NCI-H1105 treated with DMSO at 0.1 percent for 48 hours (cell line): ENCODE measurements at regions not wholly inside any gene's neighbourhood (a gene's known extent, or its start where the extent isn't known, plus 50 kb on each side); places are given as distances from the start of the nearest gene placed in this dataset.

ENCODE experiments used
- DNase-seq: peaks from one replicate; lab custom pipeline; 2025; lab: John Stamatoyannopoulos, UW

DNA sequence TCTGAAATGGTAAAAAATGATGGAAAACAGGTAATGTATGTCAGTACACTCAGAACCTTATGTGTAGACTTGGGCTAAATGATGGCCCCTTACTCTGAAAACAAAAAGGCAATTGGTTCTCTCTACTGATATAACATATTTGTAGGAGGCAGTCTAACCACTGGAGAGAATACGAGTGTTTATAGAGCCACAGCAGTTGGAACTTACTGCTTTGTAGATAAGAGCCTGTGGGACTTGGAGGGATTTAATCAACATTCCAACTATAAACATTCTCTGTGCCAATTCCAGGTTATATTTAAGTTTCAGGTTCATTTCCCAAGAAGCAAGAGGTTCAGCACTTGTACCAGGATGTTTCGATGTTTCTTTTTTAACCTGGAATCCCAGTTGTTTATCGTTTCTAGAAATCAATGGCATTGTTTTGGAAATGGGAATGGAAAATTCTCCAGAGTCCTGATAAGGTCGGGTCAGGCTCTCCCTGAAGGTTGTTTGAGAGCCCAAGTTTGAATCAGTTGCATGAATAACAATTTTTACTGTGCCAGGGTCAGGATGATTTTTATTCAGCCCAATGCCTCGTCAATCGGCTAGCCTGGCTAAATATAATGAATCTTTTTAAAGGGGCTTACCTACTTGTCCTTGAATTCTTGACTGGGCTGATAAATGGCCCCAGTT is 278.4 kb upstream of the FAM98A start:
- DNase-seq = no peak

- no peak for DNase-seq
Measured at GRCh38 chr2:33873076-33873605, 274.0 kb upstream of the FAM98A start.

DNA sequence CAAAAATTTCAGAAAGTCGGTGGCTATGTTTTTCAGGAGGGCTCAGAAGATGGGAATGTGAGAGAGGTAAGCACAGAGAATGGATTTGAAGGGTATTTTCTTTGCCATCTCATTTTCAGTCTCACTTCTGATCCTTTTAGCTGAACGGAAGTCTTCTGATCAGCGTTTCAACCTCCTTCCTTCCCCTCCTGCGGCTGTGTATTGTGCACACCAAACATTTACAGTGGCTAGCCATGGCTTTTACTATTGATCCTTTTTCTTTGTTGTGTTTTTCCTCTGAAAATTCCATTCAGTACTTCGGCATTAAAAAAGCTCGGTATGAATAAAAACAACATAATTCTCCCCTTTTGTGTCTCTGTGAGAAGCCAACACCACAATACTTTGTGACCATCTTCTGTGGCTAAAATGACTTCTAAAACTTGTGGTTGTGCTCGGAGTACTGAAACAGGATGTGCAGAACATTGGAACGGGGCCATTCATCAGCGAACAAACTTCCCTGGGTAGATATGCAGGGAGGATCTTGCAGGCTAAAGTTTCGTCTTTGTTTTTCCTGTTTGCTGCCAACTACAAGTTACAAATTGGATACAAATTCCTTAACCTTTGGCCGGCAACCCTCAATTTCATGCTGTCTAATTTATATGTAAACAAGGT is 260.8 kb upstream of the FAM98A start:
- no peak for DNase-seq

DNA sequence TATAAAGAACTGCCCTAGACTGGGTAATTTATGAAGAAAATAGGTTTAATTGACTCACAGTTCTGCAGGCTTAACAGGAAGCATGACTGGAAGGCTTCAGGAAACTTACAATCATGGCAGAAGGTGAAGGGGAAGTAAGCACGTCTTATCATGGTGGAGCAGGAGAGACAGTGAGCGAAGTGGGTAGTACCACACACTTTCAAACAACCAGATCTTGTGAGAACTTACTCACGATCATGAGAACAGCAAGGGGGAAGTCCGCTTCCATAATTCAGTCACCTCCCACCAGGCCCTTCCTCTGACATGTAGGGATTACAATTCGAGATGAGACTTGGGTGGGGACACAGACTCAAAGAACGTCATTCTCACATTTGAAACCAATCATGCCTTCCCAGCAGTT is 260.1 kb upstream of the FAM98A start:
- no peak for DNase-seq

DNA sequence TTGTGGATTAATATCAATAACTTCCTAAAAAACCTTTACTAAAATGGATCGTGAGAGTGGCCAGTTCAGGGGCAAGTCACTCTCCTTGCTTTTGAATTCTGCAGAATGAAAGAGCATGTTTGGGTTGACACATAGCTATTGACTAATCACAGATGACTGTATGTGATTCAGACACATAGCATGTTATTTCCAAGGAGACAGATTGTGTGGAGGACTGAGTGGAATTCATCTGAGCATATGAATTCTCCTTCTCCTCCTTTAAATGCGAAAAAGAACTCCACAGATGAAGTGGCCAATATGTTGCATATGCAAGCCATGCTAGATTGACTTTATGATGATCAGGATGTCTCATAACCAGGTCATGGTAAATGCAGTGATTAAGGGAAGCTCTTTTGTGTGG is 249.4 kb upstream of the FAM98A start:
- no peak for DNase-seq

- no peak for DNase-seq
Measured at GRCh38 chr2:33839791-33840190, 240.7 kb upstream of the FAM98A start.

- DNase-seq = no peak
Measured at GRCh38 chr2:33836628-33837027, 237.5 kb upstream of the FAM98A start.

- no peak for DNase-seq
Measured at GRCh38 chr2:33835911-33836310, 236.8 kb upstream of the FAM98A start.

DNA sequence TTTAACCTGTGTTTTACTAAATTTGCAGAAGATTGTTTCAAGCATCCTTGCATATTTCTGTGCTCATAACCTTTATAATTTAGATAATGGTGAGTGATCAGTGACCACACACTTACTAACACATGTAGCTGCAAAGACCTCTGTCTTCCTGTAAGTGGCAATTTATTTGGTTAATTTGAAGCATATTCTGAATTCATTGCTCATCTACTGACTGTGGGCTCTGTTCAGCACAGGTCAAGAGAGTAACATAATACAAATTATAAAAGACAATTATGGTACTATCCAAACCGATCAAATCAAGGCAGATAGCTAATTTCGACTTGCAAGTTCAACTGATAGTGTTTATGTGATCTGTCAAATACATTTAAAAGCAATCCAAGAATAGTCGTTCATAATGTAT is 223.9 kb upstream of the FAM98A start:
- DNase-seq = no peak

GRCh38 chr2:33812707-33813106 is 213.6 kb upstream of the FAM98A start:
- DNase-seq = no peak

DNA sequence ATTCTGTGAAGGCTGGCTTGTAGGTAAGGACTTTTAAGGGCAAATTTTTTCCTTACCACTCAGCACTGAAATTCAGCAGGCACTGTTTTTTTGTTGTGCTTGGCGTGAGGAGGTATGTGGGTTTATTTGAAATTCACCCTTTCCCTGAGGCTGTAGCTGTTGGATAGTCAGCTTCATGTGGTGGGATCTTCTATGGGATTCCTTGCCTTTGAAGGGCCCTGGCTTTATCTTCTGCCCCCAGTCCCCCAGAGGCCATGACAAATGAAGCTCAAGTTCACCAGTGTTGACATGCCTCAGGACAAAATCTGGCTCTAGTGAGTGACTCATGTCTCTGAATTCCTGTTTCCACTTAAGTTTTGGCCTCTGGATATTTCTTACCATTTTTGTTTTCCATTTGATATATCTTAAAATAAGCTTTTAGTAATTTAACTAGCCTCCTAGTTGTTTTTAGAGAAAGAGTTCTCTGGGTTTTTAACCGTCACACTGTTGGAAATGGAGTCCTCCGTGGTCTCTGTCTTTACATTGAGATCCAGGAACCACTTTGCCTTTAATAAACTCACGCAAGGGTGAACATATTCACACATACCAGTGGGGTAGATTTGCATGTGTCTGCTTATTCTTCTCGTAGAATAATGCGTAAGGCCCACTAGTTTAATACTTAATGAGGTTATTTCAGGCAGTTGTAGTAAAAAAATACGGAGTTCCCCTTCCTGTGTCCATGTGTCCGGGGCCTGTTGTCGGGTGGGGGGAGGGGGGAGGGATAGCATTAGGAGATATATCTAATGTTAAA is 211.1 kb upstream of the FAM98A start:
- no peak for DNase-seq

DNA sequence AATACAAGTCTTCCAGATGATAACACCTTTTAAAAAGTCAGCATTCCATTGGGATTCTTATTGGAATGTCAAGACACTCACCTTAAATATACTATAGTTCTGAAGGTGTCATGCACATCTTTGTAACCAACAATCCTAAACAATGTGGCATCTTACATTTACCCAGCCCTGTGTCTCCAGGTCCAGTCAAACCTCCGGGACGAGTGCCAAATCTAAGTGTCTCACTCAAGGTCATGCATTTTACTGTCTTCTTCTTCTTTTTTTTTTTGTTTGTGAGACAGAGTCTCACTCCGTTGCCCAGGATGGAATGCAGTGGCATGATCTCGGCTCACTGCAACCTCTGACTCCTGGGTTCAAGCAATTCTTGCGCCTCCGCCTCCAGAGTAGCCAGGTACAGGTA is 206.9 kb upstream of the FAM98A start:
- DNase-seq = no peak

GRCh38 chr2:33804155-33804554 is 205.1 kb upstream of the FAM98A start:
- no peak for DNase-seq

DNA sequence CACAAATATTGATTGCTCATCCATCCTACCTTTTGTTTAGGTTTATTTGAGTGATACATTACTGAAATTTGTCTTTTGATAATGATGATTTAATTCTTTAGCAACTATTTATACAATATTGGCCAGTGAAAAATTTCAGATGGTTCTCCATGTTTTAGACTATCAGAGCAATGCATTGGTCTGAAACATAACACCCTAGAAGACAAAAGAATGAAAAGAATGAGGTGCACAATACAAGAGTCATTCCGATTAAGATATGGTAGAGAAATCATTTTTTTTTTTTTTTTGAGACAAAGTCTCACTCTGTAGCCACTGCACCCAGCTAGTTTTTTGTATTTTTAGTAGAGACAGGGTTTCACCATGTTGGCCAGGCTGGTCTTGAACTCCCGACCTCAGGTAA is 197.4 kb upstream of the FAM98A start:
- no peak for DNase-seq

DNA sequence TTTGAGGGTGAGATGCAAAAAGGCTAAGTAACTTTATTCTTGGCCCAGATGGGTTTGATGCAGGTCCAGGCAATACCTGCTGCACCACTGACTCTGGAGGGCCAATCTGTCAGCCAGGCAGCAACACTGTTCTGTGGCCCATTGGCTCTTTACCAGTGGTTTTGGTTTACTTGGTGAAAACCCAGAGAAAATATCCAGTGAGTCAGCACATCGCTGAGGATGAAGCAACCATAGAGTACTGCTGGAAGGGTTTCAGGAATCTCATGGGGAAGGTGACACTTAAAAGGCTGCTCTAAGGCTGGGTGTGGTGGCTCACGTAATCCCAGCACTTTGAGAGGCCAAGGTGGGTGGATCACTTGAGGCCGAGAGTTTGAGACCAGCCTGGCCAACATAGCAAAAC is 192.5 kb upstream of the FAM98A start:
- DNase-seq = no peak

- no peak for DNase-seq
Measured at GRCh38 chr2:33788044-33788443, 188.9 kb upstream of the FAM98A start.

DNA sequence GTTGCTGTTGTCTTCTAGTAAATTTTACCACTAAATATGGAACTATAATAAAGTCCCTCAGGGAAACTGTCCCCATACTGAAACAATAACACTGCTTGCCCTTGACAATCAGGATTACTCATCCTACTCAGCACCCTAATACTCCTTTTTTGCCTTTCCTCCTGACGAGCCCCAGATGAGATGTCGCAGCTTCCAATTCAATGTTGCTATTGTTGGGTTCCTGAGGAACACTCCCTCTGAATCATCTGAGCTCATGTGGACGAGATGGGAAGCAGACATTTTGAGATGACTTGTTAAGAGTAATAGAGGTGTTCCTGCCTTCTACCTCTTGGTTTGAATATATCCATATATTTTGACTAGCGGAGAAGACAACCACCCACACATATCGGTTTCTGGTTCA is 187.8 kb upstream of the FAM98A start:
- no peak for DNase-seq

- no peak for DNase-seq
Measured at GRCh38 chr2:33785201-33786106, 186.4 kb upstream of the FAM98A start.

GRCh38 chr2:33784488-33784887 is 185.4 kb upstream of the FAM98A start:
- DNase-seq = no peak

DNA sequence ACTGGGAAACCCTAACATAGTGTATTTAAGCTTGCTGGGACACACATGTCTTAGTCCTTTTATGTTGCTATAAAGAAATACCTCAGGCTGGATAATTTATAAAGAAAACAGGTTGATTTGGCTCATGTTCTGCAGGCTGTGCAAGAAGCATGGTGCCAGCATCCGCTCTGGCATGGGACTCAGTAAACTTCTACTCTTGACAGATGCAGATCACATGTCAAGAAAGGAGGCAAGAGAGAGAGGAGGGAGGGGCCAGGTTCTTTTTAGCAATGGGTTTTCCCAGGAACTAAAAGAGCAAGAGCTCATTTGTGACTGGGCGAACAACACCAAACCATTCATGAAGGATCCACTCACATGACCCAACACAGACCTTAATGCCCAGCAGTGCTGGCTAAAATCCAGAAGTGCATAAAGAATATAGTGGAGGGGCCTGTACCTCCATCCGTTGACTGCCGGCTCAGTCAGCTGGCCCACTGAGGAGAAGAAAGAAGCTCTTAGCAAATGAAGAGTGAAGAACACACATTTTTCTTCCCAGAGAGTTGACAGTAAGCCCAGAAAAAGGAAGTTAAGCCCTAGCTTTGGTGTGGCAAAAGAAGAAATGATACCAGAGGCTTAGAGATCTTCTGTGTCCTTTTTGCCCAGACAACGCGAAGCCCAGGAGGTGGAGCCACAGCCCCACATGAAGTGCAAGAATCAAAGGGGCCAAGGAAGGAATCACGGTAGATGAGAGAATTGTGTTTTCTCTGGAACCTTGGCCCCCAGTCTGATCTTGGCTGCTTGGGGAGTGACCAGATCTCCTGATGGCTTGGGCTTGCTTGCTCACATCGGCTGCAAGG is 183.5 kb upstream of the FAM98A start:
- DNase-seq = no peak

DNA sequence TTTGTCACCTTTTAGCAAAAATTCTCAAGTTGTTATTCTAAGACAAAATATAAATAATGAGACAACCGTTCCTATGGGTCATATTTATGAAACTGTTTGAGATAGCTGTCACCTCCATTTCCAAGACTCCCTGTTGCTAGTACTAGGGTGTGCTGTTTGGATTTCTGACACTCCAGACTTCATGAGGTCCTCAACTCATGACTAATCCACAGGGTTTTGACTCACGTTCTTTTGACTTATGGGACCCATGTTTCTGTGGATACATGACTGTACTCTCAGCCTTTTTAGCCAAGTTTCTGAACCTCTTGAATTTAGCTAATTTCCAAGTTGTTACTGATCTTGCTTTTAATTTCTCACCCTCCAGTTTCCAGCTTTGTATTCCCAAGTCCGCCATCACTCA is 178.7 kb upstream of the FAM98A start:
- DNase-seq = no peak
